ENCODE measurements at regions not wholly inside any gene's neighbourhood (a gene's known extent, or its start where the extent isn't known, plus 50 kb on each side); places are given as distances from the start of the nearest gene placed in this dataset.

DNA sequence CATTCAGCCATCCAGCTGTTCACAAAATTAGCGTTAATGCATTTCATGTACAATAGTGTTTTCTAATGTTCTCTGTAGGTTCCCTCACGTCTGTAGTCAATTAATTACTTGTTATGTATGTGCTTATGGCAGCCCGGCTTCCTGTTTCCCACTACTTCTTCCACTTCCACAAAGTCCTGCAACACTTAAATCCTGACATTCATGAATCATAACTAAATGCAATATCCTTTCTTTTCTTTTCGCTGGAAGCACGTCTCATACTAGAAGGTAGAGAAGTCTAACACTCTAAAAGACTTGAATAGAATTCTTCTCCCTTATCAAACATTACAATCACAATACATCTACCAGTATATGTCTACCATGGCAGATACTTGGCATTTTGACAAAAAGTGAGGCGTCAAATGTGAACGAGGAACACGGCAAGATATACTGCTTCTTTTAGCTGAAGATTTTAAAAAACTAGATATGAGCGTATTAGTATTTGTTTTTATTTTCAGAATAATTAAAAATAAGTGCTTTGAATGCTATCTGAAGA, 239.0 kb upstream of the DIAPH2 start:
- Histone ChIP-seq H3K4me3 (no peak overlapping the region), H3K9me3 (no peaks in the 10 kb centered on the region), H3K27ac (no peak overlapping the region), H3K36me3 (no peaks in the 10 kb centered on the region), H3K4me1 (no peaks in the 10 kb centered on the region), H3K27me3 (no peaks in the 10 kb centered on the region)
- intact Hi-C loops (cut with DNase I): loop anchor here (5.0 kb wide), 1 partner anchor 1073 kb away; no protein-coding TSS in a partner anchor
- TF ChIP-seq POLR2A (IDR thresholded peaks at IDR 0.05) (no peak), POLR2AphosphoS5 (IDR thresholded peaks at IDR 0.05; ENCODE audit: insufficient read depth in 1 of 2, low read depth in 1 of 2) (no peak)
- TF ChIP-seq, protein P1, sequence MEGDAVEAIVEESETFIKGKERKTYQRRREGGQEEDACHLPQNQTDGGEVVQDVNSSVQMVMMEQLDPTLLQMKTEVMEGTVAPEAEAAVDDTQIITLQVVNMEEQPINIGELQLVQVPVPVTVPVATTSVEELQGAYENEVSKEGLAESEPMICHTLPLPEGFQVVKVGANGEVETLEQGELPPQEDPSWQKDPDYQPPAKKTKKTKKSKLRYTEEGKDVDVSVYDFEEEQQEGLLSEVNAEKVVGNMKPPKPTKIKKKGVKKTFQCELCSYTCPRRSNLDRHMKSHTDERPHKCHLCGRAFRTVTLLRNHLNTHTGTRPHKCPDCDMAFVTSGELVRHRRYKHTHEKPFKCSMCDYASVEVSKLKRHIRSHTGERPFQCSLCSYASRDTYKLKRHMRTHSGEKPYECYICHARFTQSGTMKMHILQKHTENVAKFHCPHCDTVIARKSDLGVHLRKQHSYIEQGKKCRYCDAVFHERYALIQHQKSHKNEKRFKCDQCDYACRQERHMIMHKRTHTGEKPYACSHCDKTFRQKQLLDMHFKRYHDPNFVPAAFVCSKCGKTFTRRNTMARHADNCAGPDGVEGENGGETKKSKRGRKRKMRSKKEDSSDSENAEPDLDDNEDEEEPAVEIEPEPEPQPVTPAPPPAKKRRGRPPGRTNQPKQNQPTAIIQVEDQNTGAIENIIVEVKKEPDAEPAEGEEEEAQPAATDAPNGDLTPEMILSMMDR (IDR thresholded peaks at IDR 0.05): no peak
- no peak for DNase-seq (ENCODE audit: extremely low spot score in 2 of 2)

DNA sequence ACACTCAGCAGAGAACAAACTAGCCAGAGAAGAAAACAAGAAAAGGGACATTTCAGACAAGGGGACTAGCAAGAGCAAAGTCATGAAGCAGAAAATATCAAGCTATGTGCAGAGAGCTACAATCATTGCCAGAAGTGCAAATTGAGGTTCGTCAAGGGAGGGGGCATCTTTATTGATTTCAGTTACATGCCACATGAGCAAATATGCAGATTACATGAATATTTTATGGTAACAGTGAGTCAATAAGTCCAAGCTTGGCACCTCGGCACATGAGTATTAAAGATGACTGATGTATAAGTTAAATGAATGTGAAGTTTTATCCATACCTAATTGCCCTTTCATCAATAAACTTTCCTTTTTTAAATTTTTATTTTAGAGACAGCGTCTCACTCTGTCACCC, 238.1 kb upstream of the DIAPH2 start:
- no peaks in the 10 kb centered on the region for H3K9me3 ChIP-seq
- no peak overlapping the region for H3K27ac ChIP-seq
- no peaks in the 10 kb centered on the region for H3K27me3 ChIP-seq
- no peak for DNase-seq (ENCODE audit: extremely low spot score in 2 of 2)
- no peaks in the 10 kb centered on the region for H3K36me3 ChIP-seq
- intact Hi-C loops (cut with DNase I): loop anchor here (5.0 kb wide), 1 partner anchor 1074 kb away; no protein-coding TSS in a partner anchor
- no peak for TF ChIP-seq POLR2A (IDR thresholded peaks at IDR 0.05)
- TF ChIP-seq, protein P1 (IDR thresholded peaks at IDR 0.05): no peak
- TF ChIP-seq POLR2AphosphoS5 (IDR thresholded peaks at IDR 0.05; ENCODE audit: insufficient read depth in 1 of 2, low read depth in 1 of 2): no peak
- no peak overlapping the region for H3K4me3 ChIP-seq
- H3K4me1 ChIP-seq: no peaks in the 10 kb centered on the region

DNA sequence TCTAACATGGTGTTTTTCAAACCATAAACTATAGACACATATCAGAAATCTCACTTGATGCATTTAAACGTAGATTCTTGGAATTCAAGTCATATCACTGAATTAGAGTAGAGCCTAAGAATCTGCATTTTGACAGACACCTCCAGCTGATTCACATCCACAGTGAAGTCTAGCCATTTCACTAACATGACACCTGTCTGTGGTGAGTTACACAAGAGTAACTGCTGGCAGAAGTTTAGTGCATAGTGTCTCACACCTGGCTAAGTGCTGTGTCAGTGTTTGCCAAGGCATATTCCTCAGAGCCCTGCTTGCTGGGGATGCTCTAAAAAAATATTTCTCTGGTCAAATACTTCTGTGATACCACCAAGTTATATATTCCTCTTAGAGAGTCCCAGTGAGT, 237.5 kb upstream of the DIAPH2 start:
- TF ChIP-seq POLR2AphosphoS5 (IDR thresholded peaks at IDR 0.05; ENCODE audit: insufficient read depth in 1 of 2, low read depth in 1 of 2) (no peak), POLR2A (IDR thresholded peaks at IDR 0.05) (no peak)
- TF ChIP-seq, protein P1 (IDR thresholded peaks at IDR 0.05): no peak

DNA sequence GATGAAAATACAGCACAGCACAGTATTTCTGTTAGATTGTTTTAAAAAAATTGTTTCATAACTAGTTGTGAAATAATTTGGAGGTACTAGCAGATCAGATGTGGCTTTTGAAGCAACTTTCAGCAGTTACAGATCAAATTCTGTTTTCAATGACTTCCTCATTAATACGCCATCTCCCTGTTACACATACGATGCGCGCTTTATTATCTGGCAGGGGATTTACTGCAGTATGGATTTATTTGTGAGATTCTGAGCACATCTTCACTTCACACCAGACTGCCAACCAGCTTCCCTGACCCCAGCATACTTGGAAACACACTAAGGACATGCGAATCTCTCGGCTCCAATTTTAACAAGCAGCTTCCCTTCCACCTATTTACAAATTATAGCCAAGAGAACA, 235.5 kb upstream of the DIAPH2 start:
- Histone ChIP-seq H3K27ac (no peak overlapping the region), H3K27me3 (no peaks in the 10 kb centered on the region), H3K36me3 (no peaks in the 10 kb centered on the region), H3K4me1 (no peaks in the 10 kb centered on the region), H3K9me3 (no peaks in the 10 kb centered on the region), H3K4me3 (no peak overlapping the region)
- TF ChIP-seq, protein P1 (IDR thresholded peaks at IDR 0.05): no peak
- TF ChIP-seq POLR2AphosphoS5 (IDR thresholded peaks at IDR 0.05; ENCODE audit: insufficient read depth in 1 of 2, low read depth in 1 of 2) (no peak), POLR2A (IDR thresholded peaks at IDR 0.05) (no peak)
- DNase-seq (ENCODE audit: extremely low spot score in 2 of 2): no peak
- intact Hi-C loops (cut with DNase I): loop anchor here (5.0 kb wide), 1 partner anchor 1077 kb away; no protein-coding TSS in a partner anchor

More for the DNA sequence above, 237.5 kb upstream of the DIAPH2 start:
- Histone ChIP-seq H3K4me1 (no peaks in the 10 kb centered on the region), H3K27ac (no peak overlapping the region), H3K4me3 (no peak overlapping the region), H3K36me3 (no peaks in the 10 kb centered on the region), H3K9me3 (no peaks in the 10 kb centered on the region), H3K27me3 (no peaks in the 10 kb centered on the region)
- intact Hi-C loops (cut with DNase I): loop anchor here (5.0 kb wide), 1 partner anchor 1075 kb away; no protein-coding TSS in a partner anchor
- no peak for DNase-seq (ENCODE audit: extremely low spot score in 2 of 2)

DNA sequence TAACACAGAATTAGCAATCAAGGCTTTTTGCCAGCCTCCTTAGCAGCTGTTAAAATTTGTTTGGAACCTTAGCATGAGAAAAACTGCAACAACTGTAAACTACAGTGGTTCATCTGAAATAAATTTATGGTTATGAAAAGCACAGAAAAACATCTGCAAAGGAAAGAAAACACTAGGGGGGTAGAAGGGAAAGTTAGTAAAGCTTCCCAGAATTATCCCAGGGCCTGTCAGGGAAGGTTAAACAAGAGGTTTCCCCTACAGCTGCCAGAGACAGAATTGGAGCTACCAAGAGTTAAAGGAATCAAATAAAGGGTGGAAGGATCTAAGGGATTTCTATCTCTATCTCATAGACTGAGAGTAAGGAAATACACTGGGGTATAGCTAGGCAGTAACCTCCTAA, 234.7 kb upstream of the DIAPH2 start:
- intact Hi-C loops (cut with DNase I): loop anchor here (5.0 kb wide), 1 partner anchor 1078 kb away; no protein-coding TSS in a partner anchor
- TF ChIP-seq POLR2A (IDR thresholded peaks at IDR 0.05): no peak
- no peak for TF ChIP-seq POLR2AphosphoS5 (IDR thresholded peaks at IDR 0.05; ENCODE audit: insufficient read depth in 1 of 2, low read depth in 1 of 2)
- TF ChIP-seq, protein P1 (IDR thresholded peaks at IDR 0.05): no peak
- H3K27me3 ChIP-seq: no peaks in the 10 kb centered on the region
- no peak overlapping the region for H3K4me3 ChIP-seq
- no peaks in the 10 kb centered on the region for H3K36me3 ChIP-seq
- H3K9me3 ChIP-seq: no peaks in the 10 kb centered on the region
- no peak overlapping the region for H3K27ac ChIP-seq
- DNase-seq (ENCODE audit: extremely low spot score in 2 of 2): no peak
- H3K4me1 ChIP-seq: no peaks in the 10 kb centered on the region
